CD4-positive, CD25-positive, alpha-beta regulatory T cell (primary cell): ENCODE measurements at regions not wholly inside any gene's neighbourhood (a gene's known extent, or its start where the extent isn't known, plus 50 kb on each side); places are given as distances from the start of the nearest gene placed in this dataset.
A peak's percentile ranks its signal among the peaks of the same experiment; 100 is the strongest.

ENCODE experiments used
- ATAC-seq, 2 donors: fragments of 150-1000 bp; cut with Tn5 transposase; one replicate each; pipeline ENCODE4 v1.10.0; 2021; ENCODE audit warnings: low read depth in 2 of 2, moderate number of reproducible peaks in 2 of 2, moderate library complexity in 1 of 2
- DNase-seq, 3 donors: peaks; one replicate each; pipeline versions ENCODE4 v3.0.0 to v3.0.0-alpha.2; 2012 to 2022; ENCODE audit warnings: mixed read lengths in 1 of 3
- H3K27ac ChIP-seq: one replicate; pipeline ENCODE4 v1.7.0; 2013; ENCODE audit warnings: mild to moderate bottlenecking, low read length; ENCODE audit not compliant: insufficient read depth, poor library complexity, severe bottlenecking
- H3K27me3 ChIP-seq: one replicate; pipeline ENCODE4 v1.7.0; 2013; ENCODE audit warnings: low read length; ENCODE audit not compliant: control insufficient read depth, insufficient read depth
- H3K36me3 ChIP-seq: one replicate; pipeline ENCODE4 v1.7.0; 2013; ENCODE audit warnings: mild to moderate bottlenecking, low read length, moderate library complexity; ENCODE audit not compliant: control insufficient read depth, insufficient read depth
- H3K4me1 ChIP-seq: 2 replicates; pipeline ENCODE4 v1.7.0; 2013; ENCODE audit warnings: mild to moderate bottlenecking, low read length; ENCODE audit not compliant: insufficient read depth, control insufficient read depth, poor library complexity, severe bottlenecking
- H3K4me3 ChIP-seq: one replicate; pipeline ENCODE4 v1.7.0; 2013; ENCODE audit warnings: low read depth, mild to moderate bottlenecking, low read length, moderate library complexity
- H3K9me3 ChIP-seq, 2 experiments: 1 replicate in 1 of 2; 2 replicates in 1 of 2; pipeline ENCODE4 v1.7.0; 2013; ENCODE audit warnings: low read length in 2 of 2, mild to moderate bottlenecking in 1 of 2, moderate library complexity in 1 of 2; ENCODE audit not compliant: control insufficient read depth in 2 of 2
- H3K27ac Mint-ChIP-seq, 3 donors: one replicate each; pipeline ENCODE4 v1.8.0; 2020 to 2022; ENCODE audit warnings: mild to moderate bottlenecking in 3 of 3, mixed read lengths in 3 of 3, moderate library complexity in 2 of 3
- H3K27me3 Mint-ChIP-seq: one replicate; pipeline ENCODE4 v1.8.0; 2022; ENCODE audit warnings: mild to moderate bottlenecking, mixed read lengths
- H3K36me3 Mint-ChIP-seq: one replicate; pipeline ENCODE4 v1.8.0; 2020; ENCODE audit warnings: mixed read lengths
- H3K4me1 Mint-ChIP-seq, 4 donors: one replicate each; pipeline ENCODE4 v1.8.0; 2020 to 2022; ENCODE audit warnings: mixed read lengths in 4 of 4, mild to moderate bottlenecking in 1 of 4
- H3K4me3 Mint-ChIP-seq, 4 donors: one replicate each; pipeline ENCODE4 v1.8.0; 2020 to 2022; ENCODE audit warnings: mild to moderate bottlenecking in 4 of 4, mixed read lengths in 4 of 4, moderate library complexity in 3 of 4
- H3K9me3 Mint-ChIP-seq, 7 donors: one replicate each; pipeline ENCODE4 v1.8.0; 2020 to 2022; ENCODE audit warnings: mixed read lengths in 7 of 7, mild to moderate bottlenecking in 3 of 7, moderate library complexity in 2 of 7

DNA sequence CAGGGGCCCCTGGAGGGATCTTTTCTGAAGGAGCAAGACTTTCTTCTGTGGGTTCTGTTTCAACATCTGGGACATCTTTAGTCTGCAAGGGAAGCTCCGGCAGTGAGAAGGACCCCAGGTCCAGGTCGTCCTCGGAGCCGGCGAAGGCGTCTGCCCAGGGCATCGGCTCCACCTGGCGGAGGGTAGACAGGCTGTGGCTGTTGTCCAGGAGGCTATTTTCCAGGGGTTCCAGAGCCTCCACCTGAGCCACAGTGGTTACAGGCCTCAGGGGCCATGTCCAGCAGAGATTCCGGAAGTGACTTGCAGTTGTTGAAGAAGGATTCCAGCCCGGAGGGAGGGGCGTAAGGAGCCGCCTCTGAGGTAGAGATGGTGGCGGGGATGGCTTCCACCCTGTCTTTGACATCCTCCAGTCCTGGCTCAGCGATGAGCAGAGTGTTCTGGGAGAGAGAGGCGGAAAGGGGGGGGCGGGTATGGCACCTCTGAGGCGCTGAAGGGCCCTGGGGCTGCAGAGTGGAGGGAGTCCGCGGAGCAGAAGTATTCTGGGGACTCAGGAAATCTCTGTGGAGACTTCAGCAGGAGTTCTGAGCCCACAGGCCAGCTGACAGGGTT lies 891.3 kb upstream of the LRRTM1 start:
- no peaks in the 10 kb centered on the region for H3K36me3 ChIP-seq
- no peak overlapping the region for H3K4me3 ChIP-seq
- peaks cover 6 to 28% of the 10 kb centered on the region in 2 experiments for H3K9me3 ChIP-seq
- no peak overlapping the region for H3K4me3 Mint-ChIP-seq
- H3K9me3 Mint-ChIP-seq, result peaks cover 0 to 12% (median 1%) of the 10 kb centered on the region in 7 donors
- no peaks in the 10 kb centered on the region for H3K27me3 Mint-ChIP-seq
- H3K4me1 Mint-ChIP-seq, result no peaks in the 10 kb centered on the region
- no peaks in the 10 kb centered on the region for H3K27me3 ChIP-seq
- no peak for DNase-seq
- no peak overlapping the region for H3K27ac ChIP-seq
- no peaks in the 10 kb centered on the region for H3K4me1 ChIP-seq
- peaks cover 4% of the 10 kb centered on the region for H3K36me3 Mint-ChIP-seq
- H3K27ac Mint-ChIP-seq, result no peak overlapping the region
- no peak for ATAC-seq

- peaks cover 4% of the 10 kb centered on the region for H3K36me3 Mint-ChIP-seq
- no peak for ATAC-seq
- H3K9me3 Mint-ChIP-seq, result peaks cover 0 to 12% (median 4%) of the 10 kb centered on the region in 7 donors
- no peaks in the 10 kb centered on the region for H3K27me3 Mint-ChIP-seq
- no peak overlapping the region for H3K4me3 Mint-ChIP-seq
- Histone ChIP-seq H3K27ac (no peak overlapping the region), H3K27me3 (no peaks in the 10 kb centered on the region), H3K36me3 (no peaks in the 10 kb centered on the region), H3K4me1 (no peaks in the 10 kb centered on the region), H3K9me3 (peaks cover 6 to 28% of the 10 kb centered on the region in 2 experiments), H3K4me3 (no peak overlapping the region)
- H3K4me1 Mint-ChIP-seq, result no peaks in the 10 kb centered on the region
- no peak overlapping the region for H3K27ac Mint-ChIP-seq
- DNase-seq, result no peak
These were observed 890.6 kb upstream of the LRRTM1 start for GRCh38 chr2:81195017-81195773.

- Histone ChIP-seq H3K27me3 (no peaks in the 10 kb centered on the region), H3K4me3 (no peak overlapping the region), H3K9me3 (peaks cover 6 to 28% of the 10 kb centered on the region in 2 experiments), H3K4me1 (no peaks in the 10 kb centered on the region), H3K36me3 (no peaks in the 10 kb centered on the region), H3K27ac (no peak overlapping the region)
- ATAC-seq (no peak), DNase-seq (no peak)
- Mint-ChIP-seq H3K4me3 (no peak overlapping the region), H3K4me1 (no peaks in the 10 kb centered on the region), H3K27ac (no peak overlapping the region), H3K9me3 (peaks cover 1 to 12% (median 4%) of the 10 kb centered on the region in 7 donors), H3K27me3 (no peaks in the 10 kb centered on the region), H3K36me3 (peaks cover 4% of the 10 kb centered on the region)
These were observed 890.0 kb upstream of the LRRTM1 start for GRCh38 chr2:81194581-81194980.

- Histone ChIP-seq H3K4me1 (no peaks in the 10 kb centered on the region), H3K27me3 (no peaks in the 10 kb centered on the region), H3K27ac (no peak overlapping the region), H3K4me3 (no peak overlapping the region), H3K36me3 (no peaks in the 10 kb centered on the region), H3K9me3 (peaks cover 6 to 31% of the 10 kb centered on the region in 2 experiments)
- no peak for ATAC-seq
- Mint-ChIP-seq H3K4me3 (no peak overlapping the region), H3K27ac (no peak overlapping the region), H3K36me3 (peaks cover 4% of the 10 kb centered on the region), H3K4me1 (no peaks in the 10 kb centered on the region), H3K27me3 (no peaks in the 10 kb centered on the region), H3K9me3 (peaks cover 1 to 12% (median 4%) of the 10 kb centered on the region in 7 donors)
- DNase-seq, result no peak
These were observed 889.6 kb upstream of the LRRTM1 start for GRCh38 chr2:81194176-81194575.

DNA sequence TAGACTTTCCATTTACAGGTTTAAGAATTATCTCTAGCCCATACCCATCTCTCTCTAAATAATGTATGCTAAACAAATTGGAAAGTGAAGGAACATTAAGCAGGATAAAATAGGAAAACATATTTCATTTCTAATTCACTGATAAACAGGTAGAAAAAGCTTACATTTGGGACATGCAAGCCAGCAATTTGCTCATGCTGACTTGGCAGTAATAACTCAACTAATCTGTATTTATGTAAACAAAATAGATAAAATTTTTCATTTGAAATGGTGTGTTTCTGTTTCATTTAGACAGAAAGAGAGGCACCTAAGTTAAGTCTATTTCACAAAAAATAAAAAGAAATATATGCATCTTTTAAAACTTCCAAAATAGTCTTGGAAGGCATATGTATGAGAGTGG lies 877.3 kb upstream of the LRRTM1 start:
- no peaks in the 10 kb centered on the region for H3K27me3 Mint-ChIP-seq
- peaks cover 0 to 3% of the 10 kb centered on the region in 2 experiments for H3K9me3 ChIP-seq
- no peak for DNase-seq
- H3K4me1 ChIP-seq, result no peaks in the 10 kb centered on the region
- no peak overlapping the region for H3K27ac ChIP-seq
- H3K4me3 Mint-ChIP-seq, result no peak overlapping the region
- no peak for ATAC-seq
- no peaks in the 10 kb centered on the region for H3K36me3 ChIP-seq
- H3K36me3 Mint-ChIP-seq, result no peaks in the 10 kb centered on the region
- H3K9me3 Mint-ChIP-seq, result peaks cover 2 to 31% (median 8%) of the 10 kb centered on the region in 7 donors
- H3K27ac Mint-ChIP-seq, result no peak overlapping the region
- no peaks in the 10 kb centered on the region for H3K27me3 ChIP-seq
- H3K4me3 ChIP-seq, result no peak overlapping the region
- H3K4me1 Mint-ChIP-seq, result no peaks in the 10 kb centered on the region

DNA sequence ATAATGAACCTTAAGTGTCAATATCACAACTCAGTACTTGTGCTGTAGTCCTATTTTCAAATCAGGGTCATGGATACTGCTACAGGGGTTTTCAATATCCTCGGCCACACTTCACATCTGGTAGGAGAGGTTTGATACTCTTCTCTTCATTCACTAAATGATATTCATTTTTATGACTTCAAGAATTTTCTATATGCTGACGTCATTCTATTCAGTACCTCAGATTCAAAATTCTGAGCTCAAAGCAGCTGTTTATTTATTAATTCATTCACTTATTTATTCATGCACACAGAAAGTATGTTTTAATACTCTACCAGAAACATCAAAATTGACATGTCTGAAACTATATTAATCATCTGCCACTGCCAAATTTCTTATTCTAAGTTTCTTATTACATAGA lies 866.9 kb upstream of the LRRTM1 start:
- no peak overlapping the region for H3K27ac Mint-ChIP-seq
- Histone ChIP-seq H3K36me3 (no peaks in the 10 kb centered on the region), H3K4me1 (no peaks in the 10 kb centered on the region), H3K4me3 (no peak overlapping the region), H3K27ac (no peak overlapping the region), H3K9me3 (peaks cover 0 to under 1% of the 10 kb centered on the region in 2 experiments), H3K27me3 (no peaks in the 10 kb centered on the region)
- H3K9me3 Mint-ChIP-seq, result peaks cover 3 to 31% (median 8%) of the 10 kb centered on the region in 7 donors
- H3K27me3 Mint-ChIP-seq, result no peaks in the 10 kb centered on the region
- H3K4me1 Mint-ChIP-seq, result no peaks in the 10 kb centered on the region
- DNase-seq (no peak), ATAC-seq (no peak)
- H3K4me3 Mint-ChIP-seq, result no peak overlapping the region
- no peaks in the 10 kb centered on the region for H3K36me3 Mint-ChIP-seq

GRCh38 chr2:81163583-81163982 lies 859.0 kb upstream of the LRRTM1 start:
- H3K27me3 Mint-ChIP-seq, result no peaks in the 10 kb centered on the region
- H3K9me3 Mint-ChIP-seq, result peaks cover 0 to 12% (median 4%) of the 10 kb centered on the region in 7 donors
- no peak for DNase-seq
- peak overlapping the region in 1 of 4 donors; percentile 15 for H3K4me3 Mint-ChIP-seq
- Histone ChIP-seq H3K27me3 (no peaks in the 10 kb centered on the region), H3K9me3 (peaks cover 0 to 6% of the 10 kb centered on the region in 2 experiments), H3K4me1 (no peaks in the 10 kb centered on the region), H3K27ac (no peak overlapping the region), H3K36me3 (no peaks in the 10 kb centered on the region), H3K4me3 (no peak overlapping the region)
- no peaks in the 10 kb centered on the region for H3K4me1 Mint-ChIP-seq
- no peak for ATAC-seq
- no peaks in the 10 kb centered on the region for H3K36me3 Mint-ChIP-seq
- H3K27ac Mint-ChIP-seq, result no peak overlapping the region

DNA sequence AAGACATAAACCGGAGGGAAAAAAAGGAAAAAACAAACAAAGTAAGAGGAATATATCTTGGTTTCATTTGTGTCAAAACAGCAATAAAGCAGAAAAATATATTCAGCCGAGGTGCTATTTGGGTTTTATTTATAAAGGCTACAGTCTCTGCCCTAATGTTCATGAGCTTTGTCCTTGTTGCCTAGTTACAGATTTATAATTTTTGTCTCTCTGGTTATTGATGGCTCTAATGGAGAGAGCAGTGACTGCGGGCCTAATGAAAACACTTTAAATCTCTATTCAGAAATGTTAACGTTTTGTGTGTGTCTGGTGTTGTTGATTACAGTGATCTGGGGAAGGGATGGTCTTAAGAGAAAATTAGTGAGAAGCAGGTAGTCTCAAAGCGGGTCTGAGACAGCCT lies 854.0 kb upstream of the LRRTM1 start:
- H3K4me3 Mint-ChIP-seq, result no peak overlapping the region
- Histone ChIP-seq H3K36me3 (no peaks in the 10 kb centered on the region), H3K27me3 (no peaks in the 10 kb centered on the region), H3K4me1 (no peaks in the 10 kb centered on the region), H3K27ac (no peak overlapping the region), H3K4me3 (no peak overlapping the region), H3K9me3 (peaks cover 0 to 6% of the 10 kb centered on the region in 2 experiments)
- no peaks in the 10 kb centered on the region for H3K36me3 Mint-ChIP-seq
- H3K27me3 Mint-ChIP-seq, result no peaks in the 10 kb centered on the region
- DNase-seq (no peak), ATAC-seq (no peak)
- peaks cover 3 to 26% (median 6%) of the 10 kb centered on the region in 7 donors for H3K9me3 Mint-ChIP-seq
- no peaks in the 10 kb centered on the region for H3K4me1 Mint-ChIP-seq
- H3K27ac Mint-ChIP-seq, result peak overlapping the region in 1 of 3 donors; percentile 18
